Vagina (tissue), 2 donors: ENCODE measurements at regions not wholly inside any gene's neighbourhood (a gene's known extent, or its start where the extent isn't known, plus 50 kb on each side); places are given as distances from the start of the nearest gene placed in this dataset.

Source experiments
- CTCF ChIP-seq, 3 experiments: fragments of 450-650 bp in 2 of 3; fragments of 200-600 bp in 1 of 3; sonication (generic) in 1 of 3; IDR thresholded peaks; one replicate each; pipeline ENCODE4 v1.5.1; 2017 to 2019; ENCODE audit warnings: antibody characterized with exemption in 3 of 3, mild to moderate bottlenecking in 2 of 3, moderate library complexity in 2 of 3
- POLR2A ChIP-seq, 2 donors: fragments of 450-650 bp; IDR thresholded peaks; one replicate each; pipeline ENCODE4 v1.6.1; 2017; ENCODE audit warnings: antibody characterized with exemption in 2 of 2, mild to moderate bottlenecking in 2 of 2, moderate library complexity in 2 of 2
- POLR2AphosphoS5 ChIP-seq, 2 donors: sonication (generic); formaldehyde crosslinking; IDR thresholded peaks; one replicate each; pipeline ENCODE4 v1.9.0; 2017; ENCODE audit warnings: antibody characterized with exemption in 2 of 2, mild to moderate bottlenecking in 2 of 2, low read depth in 1 of 2; ENCODE audit not compliant: insufficient read depth in 1 of 2

DNA sequence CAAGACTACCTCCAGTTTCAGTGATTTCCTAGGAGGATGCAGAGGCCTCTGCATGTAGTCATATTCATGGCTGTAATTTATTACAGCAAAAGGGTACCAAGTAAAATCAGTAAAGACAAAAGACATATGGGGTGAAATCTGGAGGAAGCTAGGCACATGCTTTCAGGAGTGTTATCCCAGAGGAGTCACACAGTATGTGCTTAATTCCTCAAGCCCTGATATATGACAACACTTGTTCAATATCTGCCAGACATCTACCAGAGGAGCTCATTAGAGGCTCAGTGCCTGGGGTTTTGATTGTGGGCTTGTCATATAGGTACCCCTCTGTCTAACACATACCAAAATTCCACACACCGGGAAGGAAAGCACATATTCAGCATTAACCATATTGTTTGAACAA is 283.8 kb downstream of the CXCL12 start:
- TF ChIP-seq CTCF (IDR thresholded peaks at IDR 0.05) (no peak), POLR2AphosphoS5 (IDR thresholded peaks at IDR 0.05; ENCODE audit: insufficient read depth in 1 of 2, low read depth in 1 of 2) (no peak), POLR2A (IDR thresholded peaks at IDR 0.05) (no peak)
